Endothelial cell of umbilical vein (primary cell): ENCODE measurements at regions not wholly inside any gene's neighbourhood (a gene's known extent, or its start where the extent isn't known, plus 50 kb on each side); places are given as distances from the start of the nearest gene placed in this dataset.

Experiments
- BruUV-seq: library from RNA; stranded (reverse); fragments of 400-500 nt; replicated peaks from 2 replicates; lab custom pipeline; 2021; lab: Mats Ljungman, UMichigan
- CTCF ChIA-PET: fragments of 300-600, 350-600 bp; sonication (Branson Sonifier 250); formaldehyde crosslinking; loops from one replicate; lab custom pipeline; 2021; ENCODE audit warnings: antibody characterized with exemption, inconsistent platforms; lab: Charles Lee
- POLR2A ChIA-PET: fragments of 300-600, 350-600 bp; sonication (Branson Sonifier 250); formaldehyde crosslinking; loops from one replicate; lab custom pipeline; 2021; ENCODE audit warnings: antibody characterized with exemption, inconsistent platforms; lab: Charles Lee
- DNase-seq: peaks from one replicate; pipeline ENCODE4 v3.0.0-alpha.2; 2011; ENCODE audit warnings: low read depth, low spot score
- FAIRE-seq: peaks from 2 replicates; lab custom pipeline; 2011; peaks lifted over from hg19 to GRCh38; lab: Jason Lieb, UNC
- H2AFZ ChIP-seq: 2 replicates; pipeline ENCODE4 v1.6.0; 2012; ENCODE audit warnings: low read depth, low read length, control low read depth, inconsistent platforms
- H3K27ac ChIP-seq: 2 replicates; pipeline ENCODE4 v1.5.1; 2011; ENCODE audit warnings: low read depth, mild to moderate bottlenecking, control low read depth, low read length, moderate library complexity; ENCODE audit not compliant: insufficient read depth
- H3K27me3 ChIP-seq, 2 experiments: 2 replicates each; pipeline versions ENCODE4 v1.6.0 to v1.6.1; 2011; ENCODE audit warnings: low read length in 2 of 2, mixed read lengths in 1 of 2; ENCODE audit not compliant: control insufficient read depth in 2 of 2, insufficient read depth in 2 of 2
- H3K36me3 ChIP-seq, 2 experiments: 2 replicates in 1 of 2; 3 replicates in 1 of 2; pipeline ENCODE4 v1.5.1; 2011; ENCODE audit warnings: low read length in 2 of 2, mild to moderate bottlenecking in 1 of 2, moderate library complexity in 1 of 2; ENCODE audit not compliant: control insufficient read depth in 2 of 2, insufficient read depth in 2 of 2; ENCODE audit errors: extremely low read depth in 1 of 2
- H3K4me1 ChIP-seq: 3 replicates; pipeline ENCODE4 v1.5.1; 2011; ENCODE audit warnings: mild to moderate bottlenecking, low read length; ENCODE audit not compliant: control insufficient read depth, insufficient read depth; ENCODE audit errors: extremely low read depth
- H3K4me2 ChIP-seq: 2 replicates; pipeline ENCODE4 v1.6.1; 2011; ENCODE audit warnings: low read length, control low read depth, mixed read lengths; ENCODE audit not compliant: insufficient read depth
- H3K4me3 ChIP-seq, 3 experiments: fragments of 200-600 bp in 1 of 3; sonication (generic), shearing (Covaris generic) in 1 of 3; replicated peaks in 1 of 3; 2 replicates each; pipeline ENCODE4 v1.5.1; 2011 to 2016; ENCODE audit warnings: control low read depth in 3 of 3, low read length in 3 of 3, mild to moderate bottlenecking in 2 of 3, inconsistent platforms in 1 of 3, low read depth in 1 of 3, moderate library complexity in 1 of 3; ENCODE audit not compliant: insufficient read depth in 1 of 3
- H3K79me2 ChIP-seq: 2 replicates; pipeline ENCODE4 v1.6.0; 2012; ENCODE audit warnings: low read length, inconsistent platforms; ENCODE audit not compliant: control insufficient read depth, insufficient read depth
- H3K9ac ChIP-seq: replicated peaks from 2 replicates; pipeline ENCODE3; 2011; ENCODE audit warnings: low read length, control low read depth; ENCODE audit not compliant: insufficient read depth; ENCODE audit errors: extremely low read depth
- H3K9me1 ChIP-seq: replicated peaks from 3 replicates; pipeline ENCODE4 v1.6.0; 2011; ENCODE audit warnings: mild to moderate bottlenecking, low read length; ENCODE audit not compliant: control insufficient read depth, insufficient read depth; ENCODE audit errors: extremely low read depth
- H3K9me3 ChIP-seq: replicated peaks from 2 replicates; pipeline ENCODE4 v1.5.1; 2012; ENCODE audit warnings: low read length, inconsistent platforms; ENCODE audit not compliant: control insufficient read depth, insufficient read depth
- H4K20me1 ChIP-seq: replicated peaks from 2 replicates; pipeline ENCODE3; 2011; ENCODE audit warnings: mild to moderate bottlenecking, low read length; ENCODE audit not compliant: control insufficient read depth, insufficient read depth; ENCODE audit errors: extremely low read depth
- CTCF ChIP-seq, 2 donors: IDR thresholded peaks; 1 replicate in 1 of 2; 2 replicates in 1 of 2; pipeline ENCODE4 v1.5.1; 2011; ENCODE audit warnings: low read length in 2 of 2, mild to moderate bottlenecking in 2 of 2, moderate library complexity in 2 of 2, control low read depth in 1 of 2, inconsistent platforms in 1 of 2, low read depth in 1 of 2; ENCODE audit not compliant: insufficient read depth in 1 of 2; ENCODE audit errors: extremely low read depth in 1 of 2
- EZH2 ChIP-seq: IDR thresholded peaks from 2 replicates; pipeline ENCODE4 v1.6.1; 2012; ENCODE audit warnings: borderline replicate concordance, low read depth, mild to moderate bottlenecking, moderate library complexity, low read length, inconsistent platforms; ENCODE audit not compliant: severe bottlenecking
- FOS ChIP-seq: IDR thresholded peaks from 2 replicates; pipeline ENCODE4 v1.6.1; 2011; ENCODE audit warnings: mild to moderate bottlenecking, low read length, moderate library complexity, borderline replicate concordance; ENCODE audit not compliant: insufficient read depth
- GATA2 ChIP-seq: IDR thresholded peaks from 2 replicates; pipeline ENCODE4 v1.7.0; 2011; ENCODE audit warnings: low read depth, mild to moderate bottlenecking, moderate library complexity, mixed read lengths, low read length; ENCODE audit not compliant: insufficient read length, insufficient read depth
- JUN ChIP-seq: IDR thresholded peaks from 2 replicates; pipeline ENCODE4 v1.6.1; 2011; ENCODE audit warnings: borderline replicate concordance, low read depth; ENCODE audit not compliant: insufficient read length, insufficient read depth
- MAX ChIP-seq: IDR thresholded peaks from 2 replicates; pipeline ENCODE4 v1.6.1; 2011; ENCODE audit not compliant: insufficient read depth, insufficient read length
- MYC ChIP-seq: IDR thresholded peaks from one replicate; pipeline ENCODE4 v1.6.1; 2011; ENCODE audit warnings: mild to moderate bottlenecking, low read depth, low read length
- POLR2A ChIP-seq: IDR thresholded peaks from 2 replicates; pipeline ENCODE4 v1.6.1; 2012; ENCODE audit warnings: low read depth, mild to moderate bottlenecking, control low read depth, low read length
- POLR2AphosphoS5 ChIP-seq: IDR thresholded peaks from 2 replicates; pipeline ENCODE4 v1.6.1; 2012; ENCODE audit warnings: low read depth, mild to moderate bottlenecking, control low read depth, low read length, moderate library complexity; ENCODE audit not compliant: insufficient read depth
- dilution Hi-C: fragments of 300-500 bp; cut with MboI; formaldehyde crosslinking; loops from one replicate; pipeline ENCODE4 v1.15.0; 2019; ENCODE audit warnings: low sequenced_read_pairs; ENCODE audit not compliant: extremely low pct_ligation_motif_present
- intact Hi-C: fragments of 100-400 bp; cut with micrococcal nuclease; formaldehyde crosslinking; loops from one replicate; pipeline ENCODE4 v1.10.0; 2022

- BruUV-seq = no TSS peak
- H3K79me2 ChIP-seq = no peaks in the 10 kb centered on the region
- peak overlapping the region; percentile 61 for H2AFZ ChIP-seq
- intact Hi-C loops (no loop called here), dilution Hi-C loops (no loop called here)
- H3K4me2 ChIP-seq = no peak overlapping the region
- no peak overlapping the region for H3K9ac ChIP-seq
- H3K9me3 ChIP-seq = no peaks in the 10 kb centered on the region
- no peak overlapping the region for H3K4me3 ChIP-seq
- H3K9me1 ChIP-seq = no peaks in the 10 kb centered on the region
- CTCF ChIA-PET = interaction anchor here (0.7 to 1.3 kb wide), 2 partner anchors 21 to 53 kb away, joined by 3 read pairs; no protein-coding TSS in a partner anchor
- DNase-seq = peak; percentile 11
- H4K20me1 ChIP-seq = no peaks in the 10 kb centered on the region
- peak; percentile 46 for TF ChIP-seq EZH2
- no peak for TF ChIP-seq JUN
- TF ChIP-seq FOS = no peak
- TF ChIP-seq MYC = no peak
- TF ChIP-seq CTCF (IDR thresholded peaks at IDR 0.05; ENCODE audit: extremely low read depth in 1 of 2, insufficient read depth in 1 of 2, low read depth in 1 of 2, low read length in 2 of 2) = peak; percentile 23 to 59
- no peak for TF ChIP-seq POLR2AphosphoS5
- TF ChIP-seq POLR2A = no peak
- no peak for TF ChIP-seq MAX
- TF ChIP-seq GATA2 = no peak
- no peak overlapping the region for H3K27ac ChIP-seq
- no peaks in the 10 kb centered on the region for H3K36me3 ChIP-seq
- FAIRE-seq = no peak
- peaks cover 23 to 46% of the 10 kb centered on the region in 2 experiments for H3K27me3 ChIP-seq
- POLR2A ChIA-PET = no interaction called here
- H3K4me1 ChIP-seq = no peaks in the 10 kb centered on the region
Measured at GRCh38 chr9:34809504-34810186, 99.7 kb upstream of the CCL21 start.
